NCI-H2227 (cell line): ENCODE measurements at regions not wholly inside any gene's neighbourhood (a gene's known extent, or its start where the extent isn't known, plus 50 kb on each side); places are given as distances from the start of the nearest gene placed in this dataset.

Source experiments
- DNase-seq: peaks from one replicate; lab custom pipeline; 2025; ENCODE audit not compliant: unreplicated experiment; lab: John Stamatoyannopoulos, UW

DNA sequence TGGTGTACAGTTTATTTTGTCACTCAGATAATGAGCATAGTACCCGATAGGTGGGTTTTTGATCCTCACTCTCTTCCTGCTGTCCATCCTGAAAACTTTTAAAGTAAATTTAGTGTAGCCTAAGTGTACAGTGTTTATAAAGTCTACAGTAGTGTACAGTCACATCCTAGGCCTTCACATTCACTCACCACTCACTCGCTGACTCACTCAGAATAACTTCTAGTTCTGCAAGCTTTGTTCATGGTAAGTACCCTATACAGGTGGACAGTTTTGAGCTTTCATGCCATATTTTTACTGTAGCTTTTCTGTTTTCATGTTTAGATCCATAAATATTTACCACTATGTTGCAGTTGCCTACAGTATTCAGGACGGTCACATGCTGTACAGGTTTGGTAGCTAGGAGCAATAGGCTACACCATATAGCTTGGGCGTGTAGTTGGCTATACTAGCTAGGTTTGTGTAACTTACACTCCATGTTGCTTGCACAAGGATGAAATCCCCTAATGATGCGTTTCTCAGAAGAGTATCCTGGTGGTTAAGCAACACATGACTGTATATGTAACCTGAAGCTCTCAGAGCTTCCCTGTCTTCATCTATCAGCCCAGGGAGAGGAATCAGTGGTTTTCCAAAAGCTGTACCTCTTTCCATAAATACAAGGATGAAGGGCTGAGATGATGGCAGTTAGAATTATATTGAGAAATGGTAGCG lies 87.6 kb upstream of the SLC25A26 start:
- DNase-seq = no peak

DNA sequence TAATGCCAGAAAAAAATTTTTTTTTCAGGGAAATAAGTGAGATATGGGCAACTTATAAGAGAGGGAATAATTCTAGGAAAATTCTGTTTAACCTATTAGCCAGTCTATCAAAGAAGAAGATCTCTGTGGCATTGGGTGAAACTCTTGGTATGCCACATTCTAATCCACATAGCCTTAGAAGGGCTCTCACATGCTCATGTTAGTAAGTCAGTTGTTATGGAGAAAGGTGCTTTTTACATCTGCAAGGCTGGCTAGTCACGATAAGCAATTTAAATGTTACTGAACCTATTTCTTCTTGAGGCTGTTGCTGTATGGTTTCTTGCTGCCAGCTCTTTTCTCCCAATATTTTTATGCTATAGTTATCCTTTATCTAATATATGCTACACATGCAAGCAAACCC lies 89.9 kb upstream of the MAGI1 start:
- no peak for DNase-seq

DNA sequence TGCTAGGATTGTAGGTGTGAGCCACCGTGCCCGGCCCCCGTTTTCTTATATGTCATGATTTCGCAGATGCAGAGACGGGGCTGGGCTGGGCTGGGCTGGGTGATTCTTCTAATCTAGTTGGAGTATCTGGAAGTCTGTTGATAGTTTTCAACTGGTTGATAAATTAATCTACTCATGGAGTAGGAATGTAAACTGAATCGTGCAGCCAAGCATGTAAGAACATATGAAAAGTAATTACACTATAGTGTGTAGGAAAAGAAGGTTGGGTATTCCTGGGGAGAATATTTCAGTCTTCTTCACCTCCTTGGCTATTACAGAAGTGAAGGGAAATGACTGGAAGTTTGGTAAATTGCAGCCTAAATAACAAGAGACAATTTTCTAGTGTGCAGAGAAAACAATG lies 82.6 kb upstream of the MAGI1 start:
- DNase-seq = no peak

DNA sequence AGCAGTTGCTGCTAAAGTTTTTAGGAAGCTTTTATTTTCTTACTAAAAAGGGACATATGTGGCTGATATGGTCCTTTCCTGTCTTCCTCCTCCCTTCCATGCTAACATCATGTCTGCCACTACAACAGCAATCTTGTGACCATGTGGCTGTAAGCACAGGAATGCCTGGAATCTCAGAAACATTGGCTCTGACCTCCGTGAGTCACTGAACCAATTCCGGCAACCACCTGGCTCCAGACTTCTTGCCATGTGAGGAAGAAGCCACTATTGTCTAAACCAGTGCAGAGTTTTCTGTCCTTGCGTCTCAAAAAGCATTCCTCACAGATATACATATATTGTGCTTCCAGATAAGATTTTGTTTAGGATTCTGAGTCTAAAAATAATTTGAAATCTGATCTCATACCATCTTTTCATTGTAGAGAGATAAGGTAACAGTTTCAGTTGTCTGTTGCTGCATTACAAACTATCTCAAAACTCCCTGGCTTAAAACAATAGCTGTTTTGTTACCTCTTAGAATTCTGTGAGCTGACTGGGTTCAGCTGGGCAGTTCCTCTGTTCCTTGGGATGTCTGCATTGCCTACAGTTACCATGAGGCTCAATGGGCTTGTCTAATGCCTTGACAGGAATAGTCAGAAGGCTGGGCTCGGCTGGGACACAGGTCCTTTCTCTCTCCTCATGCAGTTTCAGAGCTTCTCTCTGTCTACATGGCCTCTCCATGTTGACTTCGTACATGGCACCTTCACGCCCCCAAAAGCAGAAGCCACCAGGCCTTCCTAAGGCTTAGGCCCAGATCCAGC lies 77.3 kb upstream of the MAGI1 start:
- DNase-seq = no peak

DNA sequence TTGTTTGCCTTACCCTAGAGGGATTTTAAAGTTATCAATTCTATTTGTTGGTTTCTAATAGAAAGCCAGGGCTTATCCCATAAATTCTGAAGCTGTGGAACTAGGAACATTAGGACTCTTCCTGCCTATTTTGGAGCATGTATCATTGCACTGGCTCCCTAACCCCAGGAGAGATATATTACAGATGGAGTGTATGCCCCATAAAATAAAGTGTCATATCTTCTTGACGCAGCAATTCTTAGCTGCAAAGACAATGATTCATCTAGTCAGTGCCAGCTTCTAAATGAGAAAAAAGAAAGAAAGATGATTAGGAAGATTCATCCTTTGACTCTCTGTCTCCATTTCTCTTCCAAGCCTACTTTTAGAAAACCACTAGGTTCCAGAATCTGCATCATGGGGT lies 74.8 kb upstream of the MAGI1 start:
- DNase-seq = no peak

DNA sequence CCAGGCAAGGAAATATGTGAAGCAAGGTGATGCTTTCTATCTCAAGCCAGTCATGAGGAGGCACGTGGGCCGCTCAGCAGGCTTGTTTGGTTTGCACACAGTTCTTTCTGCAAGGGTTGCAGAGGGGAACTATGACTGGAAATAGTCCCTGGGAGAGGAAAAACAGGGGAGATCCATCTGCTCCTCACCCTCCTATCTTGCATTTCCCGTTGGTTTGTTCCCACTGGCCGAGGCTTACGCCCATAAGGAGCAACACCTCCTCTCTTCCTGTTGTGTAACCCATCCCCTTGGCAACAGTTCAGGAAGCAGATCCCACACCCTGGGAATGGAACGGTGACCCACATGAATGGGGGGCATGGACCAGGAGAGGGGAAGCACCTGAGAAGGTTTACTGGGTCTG lies 72.1 kb upstream of the MAGI1 start:
- no peak for DNase-seq

DNA sequence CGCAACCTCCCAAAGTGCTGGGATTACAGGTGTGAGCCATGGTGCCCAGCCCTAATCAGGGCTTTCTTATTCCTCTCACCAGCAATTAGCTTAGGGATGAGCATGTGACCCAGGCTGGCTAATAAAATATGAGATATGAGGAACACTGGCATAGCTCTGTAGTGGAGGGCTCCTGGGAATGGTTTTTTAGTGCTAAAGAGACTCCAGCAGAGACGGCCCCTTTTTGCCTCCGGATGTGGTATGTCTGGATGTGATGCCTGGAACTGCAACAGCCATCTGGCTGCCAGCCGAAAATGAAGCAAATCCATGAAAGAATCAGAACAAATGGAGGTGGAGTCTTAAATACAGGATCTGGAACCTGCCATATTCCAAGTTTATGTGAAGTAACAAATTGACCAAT lies 69.1 kb upstream of the MAGI1 start:
- no peak for DNase-seq

DNA sequence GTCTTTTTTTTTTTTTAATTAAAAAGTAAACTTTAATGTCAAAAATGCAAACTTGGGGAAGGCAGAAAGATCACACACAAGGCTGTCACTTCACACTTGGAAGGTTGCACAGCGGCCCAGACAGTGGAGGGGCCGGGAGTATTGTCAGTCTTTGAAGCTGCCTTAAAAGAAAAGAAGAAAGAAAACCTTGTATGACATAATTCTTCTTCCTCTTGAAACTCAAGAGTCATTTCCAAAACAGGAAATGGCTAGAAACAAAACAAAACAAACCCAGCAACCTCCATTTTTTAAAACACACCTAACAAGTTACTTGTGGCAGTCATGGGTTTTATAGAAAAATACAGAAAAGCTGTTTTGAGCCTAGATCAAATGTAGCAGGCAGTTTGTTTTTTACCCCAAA lies 68.1 kb upstream of the MAGI1 start:
- no peak for DNase-seq

DNA sequence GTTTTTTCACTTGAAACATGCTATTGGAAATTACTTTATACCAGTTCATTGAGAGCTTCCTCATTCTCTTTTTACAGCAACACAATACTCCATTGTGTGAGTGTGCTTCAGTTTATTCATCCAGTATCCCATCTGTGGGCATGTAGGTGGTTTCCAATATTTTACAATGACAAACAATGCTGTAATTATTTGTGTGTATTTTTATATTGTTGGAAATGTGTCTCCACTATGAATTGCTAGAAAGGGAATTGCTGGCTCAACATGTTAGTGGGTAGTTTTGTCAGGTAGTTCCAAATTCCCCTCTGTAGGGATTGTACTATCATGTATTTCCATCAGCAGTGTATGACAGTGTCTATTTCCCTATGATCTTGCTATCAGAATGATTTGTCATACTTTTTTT lies 65.8 kb upstream of the MAGI1 start:
- no peak for DNase-seq

DNA sequence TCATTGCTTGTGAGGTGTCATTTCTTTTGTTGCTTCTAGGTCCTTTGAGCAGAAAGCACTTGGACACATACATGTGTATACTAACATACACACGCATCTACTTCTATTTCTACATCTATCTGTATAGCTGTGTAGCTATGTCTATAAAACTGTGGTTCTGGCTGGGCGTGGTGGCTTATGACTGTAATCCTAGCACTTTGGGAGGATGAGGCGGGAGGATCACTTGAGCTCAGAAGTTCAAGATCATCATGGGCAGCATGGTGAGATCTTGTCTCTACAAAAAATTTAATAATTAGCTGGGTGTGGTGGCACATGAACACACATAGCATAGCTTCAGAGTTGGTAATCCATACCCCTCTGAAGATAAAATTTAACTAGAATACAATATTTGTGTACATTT lies 65.0 kb upstream of the MAGI1 start:
- DNase-seq = no peak

DNA sequence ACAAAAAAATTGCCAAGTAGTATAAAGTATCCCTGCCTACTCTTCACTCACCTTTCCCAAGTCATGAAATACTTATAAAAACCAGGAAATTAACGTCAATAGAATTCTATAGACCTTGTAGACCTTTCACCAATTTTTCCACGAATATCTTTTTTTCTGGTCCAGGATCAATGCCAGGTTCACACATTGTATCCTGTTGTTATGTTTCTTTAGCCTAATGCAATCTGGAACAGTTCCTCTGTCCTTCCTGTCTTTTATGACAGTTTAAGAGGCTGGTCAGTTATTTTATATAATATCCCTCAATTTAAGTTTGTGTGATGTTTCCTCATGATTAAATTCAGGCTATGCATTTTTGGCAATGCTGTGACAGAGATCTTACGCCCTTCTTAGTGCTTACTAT lies 63.2 kb upstream of the MAGI1 start:
- DNase-seq = no peak

DNA sequence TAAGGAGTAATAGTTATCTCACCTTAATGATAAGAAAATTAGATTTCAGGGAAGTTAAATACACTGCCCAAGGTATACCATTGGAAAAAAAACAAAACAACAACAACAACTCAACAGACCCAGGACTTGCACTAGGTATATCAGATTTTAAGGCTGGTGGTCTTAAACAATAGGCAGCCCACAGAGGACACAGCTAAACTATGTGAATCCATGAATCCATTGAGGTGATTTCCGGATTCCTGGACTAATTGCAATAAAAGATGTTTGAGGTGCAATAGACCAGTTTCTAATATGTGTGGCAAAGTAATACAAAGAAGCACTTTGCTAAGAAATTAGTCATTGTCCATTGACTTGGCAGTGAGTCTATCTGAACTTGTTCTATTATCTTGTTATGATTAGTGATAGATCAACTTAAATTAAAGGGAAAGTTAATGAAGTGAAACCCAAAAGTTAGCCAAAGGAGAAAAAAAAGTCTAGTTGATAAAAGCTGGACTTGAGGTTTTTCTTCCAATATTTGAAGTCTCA lies 60.9 kb upstream of the MAGI1 start:
- DNase-seq = no peak

DNA sequence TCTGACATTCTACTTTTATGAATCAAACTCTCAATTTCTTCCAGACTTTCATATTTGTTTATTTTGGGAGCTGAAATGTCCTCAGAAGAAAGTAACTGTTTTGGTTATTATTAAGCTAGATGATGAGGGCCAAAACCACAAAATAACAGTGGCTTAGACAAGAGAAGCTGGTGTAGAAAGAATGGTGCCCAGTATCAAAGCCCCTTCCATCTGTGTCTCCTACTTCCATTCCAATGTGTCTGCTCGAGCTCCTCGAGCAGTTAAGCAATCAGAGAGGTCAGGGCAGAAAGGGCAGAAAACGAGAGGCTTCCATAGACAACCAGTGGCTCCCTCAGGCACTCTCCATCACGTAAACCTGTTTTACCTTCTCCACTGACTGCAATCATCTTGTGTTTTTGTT lies 59.7 kb upstream of the MAGI1 start:
- no peak for DNase-seq

DNA sequence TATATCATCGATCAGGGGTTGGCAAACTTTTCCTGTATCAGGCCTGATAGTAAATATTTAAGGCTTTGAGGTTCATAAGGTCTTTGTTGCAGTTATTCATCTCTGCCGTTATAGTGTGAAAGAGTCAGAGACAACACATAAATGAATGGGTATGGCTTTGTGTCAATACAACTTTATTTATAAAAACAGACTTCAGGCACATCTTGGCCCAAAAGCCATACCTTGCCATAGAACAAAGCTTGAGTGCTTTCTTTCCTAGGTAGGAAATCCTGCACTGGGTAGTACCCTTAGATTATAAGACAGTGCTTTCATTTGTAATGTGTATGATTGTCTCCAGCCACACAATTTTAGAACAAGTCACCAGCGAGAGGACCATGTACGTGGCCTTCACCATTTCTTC lies 58.9 kb upstream of the MAGI1 start:
- no peak for DNase-seq

DNA sequence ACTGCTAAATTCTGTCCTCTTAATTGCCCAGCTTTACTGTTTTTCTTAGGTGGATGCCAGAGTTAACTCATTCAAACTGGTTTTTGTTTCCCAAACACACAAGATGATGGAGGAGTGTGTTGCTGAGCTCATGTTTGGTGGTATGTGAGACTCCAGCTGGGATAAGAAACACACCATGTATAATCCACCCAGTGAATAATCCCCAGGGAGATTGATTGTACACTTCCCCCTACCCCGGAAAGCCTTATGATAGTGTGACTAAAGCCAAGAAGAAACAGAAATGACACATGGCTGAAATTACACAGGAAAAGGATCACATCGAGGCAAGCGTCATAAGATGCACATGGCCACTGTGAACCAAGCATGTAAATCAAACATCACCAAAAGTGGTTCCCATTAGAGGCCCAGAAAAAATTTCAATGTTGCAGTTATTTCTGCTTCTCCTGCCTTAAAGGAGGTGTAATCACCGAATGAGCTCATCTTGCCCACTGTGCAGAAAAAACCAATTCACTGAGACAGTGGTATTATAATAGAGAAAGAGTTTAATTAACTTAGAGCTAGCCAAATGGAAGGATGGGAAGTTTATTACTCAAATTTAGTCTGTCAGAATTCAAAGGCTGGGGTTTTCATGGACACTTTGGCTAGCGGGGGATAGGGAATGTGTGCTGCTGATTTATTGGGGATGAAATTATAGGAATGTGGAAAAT lies 56.7 kb upstream of the MAGI1 start:
- no peak for DNase-seq

DNA sequence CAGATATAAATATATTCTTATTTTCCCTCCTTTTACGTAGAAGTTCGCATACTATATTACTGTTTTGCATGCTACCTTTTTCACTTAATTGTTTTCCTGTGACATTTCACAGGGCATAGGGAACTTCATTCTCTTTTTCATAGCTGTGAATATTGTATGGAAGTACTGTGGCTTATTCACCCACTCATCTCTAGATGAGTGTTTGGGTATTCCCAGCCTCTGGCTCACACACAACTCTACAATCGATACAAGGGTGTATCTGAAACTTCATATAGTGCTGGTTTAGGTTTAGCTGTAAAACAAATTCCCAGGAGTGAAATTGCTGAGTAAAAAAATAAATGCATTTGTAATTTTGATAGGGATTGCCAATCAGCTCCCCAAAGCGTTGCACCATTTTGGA lies 55.3 kb upstream of the MAGI1 start:
- DNase-seq = no peak

DNA sequence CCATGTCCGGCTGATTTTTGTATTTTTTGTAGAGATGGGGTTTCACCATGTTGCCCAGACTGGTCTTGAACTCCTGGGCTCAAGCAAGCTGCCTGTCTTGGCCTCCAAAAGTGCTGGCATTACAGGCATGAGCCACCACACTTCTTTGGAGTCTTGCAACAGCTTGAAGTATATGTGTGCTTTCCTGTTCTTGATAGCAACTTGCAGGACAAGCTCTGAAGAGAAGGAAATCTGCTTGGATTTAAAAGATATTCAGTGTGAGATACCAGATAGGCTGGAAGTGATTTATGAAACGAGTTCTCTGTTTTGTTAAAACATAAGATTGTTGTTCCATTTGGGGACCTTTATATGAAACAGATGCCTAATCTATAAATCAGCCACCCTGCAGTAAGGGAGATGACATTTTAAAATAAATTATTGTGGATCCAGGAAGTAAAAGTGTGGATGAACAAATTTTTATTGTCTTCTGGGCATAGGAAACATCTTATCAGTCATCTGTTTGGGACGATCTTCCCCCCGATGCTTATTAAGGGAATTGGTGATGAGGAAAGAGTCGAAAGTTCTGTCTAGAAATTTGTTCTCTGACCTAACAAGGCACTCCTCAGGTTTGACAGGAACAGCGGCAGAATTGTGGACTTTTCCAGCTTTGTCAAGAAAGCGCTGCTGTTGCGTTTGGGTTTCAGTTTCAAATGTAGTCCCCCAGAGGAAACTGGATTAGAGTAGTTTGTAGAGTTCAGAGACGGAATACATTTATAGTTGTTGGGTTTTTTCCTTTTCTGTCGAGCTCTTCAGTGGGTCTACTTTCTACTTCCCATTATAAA lies 53.7 kb upstream of the MAGI1 start:
- DNase-seq = no peak
